GM13976 (cell line): ENCODE measurements at regions not wholly inside any gene's neighbourhood (a gene's known extent, or its start where the extent isn't known, plus 50 kb on each side); places are given as distances from the start of the nearest gene placed in this dataset.

ENCODE experiments used
- DNase-seq: peaks from one replicate; pipeline ENCODE4 v3.0.0; 2012; ENCODE audit warnings: low spot score
- CTCF ChIP-seq: IDR thresholded peaks from 2 replicates; pipeline ENCODE4 v1.5.1; 2012; ENCODE audit warnings: borderline replicate concordance, mild to moderate bottlenecking; ENCODE audit not compliant: insufficient read depth; ENCODE audit errors: extremely low read depth, missing control alignments, control extremely low read depth
- in situ Hi-C: fragments of 300-500 bp; cut with MboI; formaldehyde crosslinking; loops from one replicate; pipeline ENCODE4 v1.12.0; 2022; ENCODE audit warnings: low sequenced_read_pairs, mixed read lengths, inconsistent platforms; ENCODE audit not compliant: unreplicated experiment

DNA sequence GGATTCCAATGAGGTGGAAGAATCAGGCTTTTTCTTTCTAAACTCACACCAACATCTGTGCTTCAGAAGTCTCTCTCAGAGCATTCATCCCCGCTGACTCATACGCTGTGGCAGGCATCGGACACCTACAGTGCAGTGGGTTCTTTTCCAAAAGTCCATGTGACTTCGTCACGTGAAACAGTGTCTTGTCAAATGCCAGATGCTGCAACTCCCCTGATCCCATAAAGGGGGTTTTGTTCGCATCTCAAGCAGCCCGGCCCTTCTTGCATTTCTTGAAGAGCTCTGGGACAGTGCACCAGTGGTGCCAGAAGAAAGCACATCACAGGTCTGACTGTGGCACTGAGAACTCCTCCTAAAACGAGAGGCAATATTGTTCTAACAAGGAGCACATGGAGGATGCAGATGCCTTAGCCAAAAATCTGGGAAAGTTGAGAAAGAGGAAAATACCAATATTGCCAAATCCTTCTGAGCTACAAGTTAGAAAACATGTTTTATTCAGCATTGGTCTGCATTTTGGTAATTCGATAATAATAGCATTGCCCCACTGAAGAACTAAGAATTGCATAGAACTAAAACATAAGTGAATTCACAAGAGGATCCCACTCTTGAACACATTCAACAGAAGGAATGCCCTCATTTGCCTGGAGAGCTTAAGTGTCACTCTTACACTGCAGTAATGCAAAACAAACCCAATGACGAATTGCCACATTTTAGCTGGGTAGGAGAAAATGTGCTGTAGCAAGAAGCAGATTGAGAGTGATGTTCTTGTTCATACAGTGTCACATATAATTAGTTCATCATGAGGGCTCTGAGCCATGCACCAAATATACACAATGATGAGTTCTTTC is 204.4 kb downstream of the CXCL12 start:
- no peak for TF ChIP-seq CTCF
- in situ Hi-C loops = no loop called here
- no peak for DNase-seq

- in situ Hi-C loops = no loop called here
- TF ChIP-seq CTCF = no peak
- DNase-seq = no peak
Measured at GRCh38 chr10:44178856-44179255, 206.0 kb downstream of the CXCL12 start.

DNA sequence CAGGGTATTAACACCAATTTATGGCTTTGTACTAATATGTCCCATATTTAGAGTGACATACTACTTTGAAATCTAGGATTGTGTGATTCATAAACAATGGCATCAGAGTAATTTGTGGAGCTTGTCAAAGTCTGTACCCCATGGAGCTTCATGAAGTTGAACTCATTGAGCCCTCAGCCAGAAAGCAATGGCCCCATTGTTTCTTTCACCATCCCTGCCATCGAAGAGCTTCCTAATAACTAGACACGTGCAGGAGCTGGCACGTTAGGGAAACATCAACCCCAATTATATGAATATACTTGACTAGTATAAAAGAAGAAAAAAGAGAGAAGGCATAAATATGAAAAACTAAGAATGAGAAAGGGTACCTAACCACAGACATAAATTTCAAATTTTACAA is 206.6 kb downstream of the CXCL12 start:
- in situ Hi-C loops = no loop called here
- no peak for TF ChIP-seq CTCF
- no peak for DNase-seq

GRCh38 chr10:44177610-44178009 is 207.3 kb downstream of the CXCL12 start:
- no peak for DNase-seq
- no peak for TF ChIP-seq CTCF
- in situ Hi-C loops = no loop called here

DNA sequence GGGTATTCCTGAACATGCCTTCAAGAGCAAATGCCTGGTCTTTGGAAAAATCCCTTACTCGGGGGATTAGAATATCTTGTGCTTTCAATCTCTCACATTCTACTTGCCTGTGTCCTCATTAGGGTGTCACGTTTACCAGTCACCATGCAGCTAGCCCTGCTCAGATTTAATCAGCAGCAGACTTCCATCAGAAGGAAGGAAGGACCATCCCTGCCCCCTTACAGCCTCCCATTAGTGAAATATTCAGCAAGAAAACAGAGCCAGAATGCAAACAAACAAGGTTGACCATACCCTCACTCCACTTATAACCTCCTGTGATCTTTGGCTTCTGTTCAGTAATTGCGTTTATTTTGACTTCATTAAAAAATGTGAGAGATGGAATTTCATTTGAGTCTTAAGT is 208.6 kb downstream of the CXCL12 start:
- no peak for DNase-seq
- TF ChIP-seq CTCF = no peak
- in situ Hi-C loops = no loop called here

DNA sequence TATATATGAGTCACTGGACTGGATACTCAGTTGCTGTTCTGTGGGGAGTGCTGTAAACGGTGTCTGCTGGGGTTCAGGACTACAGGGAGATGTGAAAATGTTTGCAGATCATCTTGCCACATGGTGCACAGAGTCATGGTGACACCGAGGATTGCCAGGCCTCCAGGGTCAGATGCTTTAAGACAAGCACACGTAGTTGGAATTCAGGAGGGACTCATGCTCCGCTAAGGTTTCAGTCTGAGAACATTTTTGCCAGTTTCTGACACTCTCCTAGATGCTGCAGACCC is 211.3 kb downstream of the CXCL12 start:
- DNase-seq = no peak
- in situ Hi-C loops = no loop called here
- TF ChIP-seq CTCF = no peak
